PFSK-1 (cell line): ENCODE measurements at regions not wholly inside any gene's neighbourhood (a gene's known extent, or its start where the extent isn't known, plus 50 kb on each side); places are given as distances from the start of the nearest gene placed in this dataset.
A peak's percentile ranks its signal among the peaks of the same experiment; 100 is the strongest.

Experiments used
- FOXP2 ChIP-seq: optimal IDR thresholded peaks from 2 replicates; pipeline ENCODE3; 2011; ENCODE audit warnings: borderline replicate concordance, control low read depth, inconsistent platforms; ENCODE audit not compliant: insufficient read depth; ENCODE audit errors: extremely low read length, extremely low read depth
- POLR2AphosphoS5 ChIP-seq: IDR thresholded peaks from 2 replicates; pipeline ENCODE4 v1.6.1; 2012; ENCODE audit warnings: low read depth, mild to moderate bottlenecking, control low read depth, low read length, moderate library complexity
- SIN3A ChIP-seq: IDR thresholded peaks from 2 replicates; pipeline ENCODE4 v1.6.1; 2012; ENCODE audit warnings: mild to moderate bottlenecking, low read length, moderate library complexity, borderline replicate concordance; ENCODE audit not compliant: insufficient read depth
- TAF1 ChIP-seq: IDR thresholded peaks from 2 replicates; pipeline ENCODE4 v1.6.1; 2012; ENCODE audit warnings: low read length, control low read depth, borderline replicate concordance; ENCODE audit not compliant: insufficient read depth
- TF ChIP-seq, protein P1 (sequence below), 2 experiments: IDR thresholded peaks; 2 replicates each; pipeline versions ENCODE4 v1.6.1 to v1.8.0; 2011 to 2012; ENCODE audit warnings: low read depth in 2 of 2, low read length in 2 of 2, control low read depth in 1 of 2, inconsistent platforms in 1 of 2, mild to moderate bottlenecking in 1 of 2, moderate library complexity in 1 of 2; ENCODE audit not compliant: insufficient read depth in 1 of 2

DNA sequence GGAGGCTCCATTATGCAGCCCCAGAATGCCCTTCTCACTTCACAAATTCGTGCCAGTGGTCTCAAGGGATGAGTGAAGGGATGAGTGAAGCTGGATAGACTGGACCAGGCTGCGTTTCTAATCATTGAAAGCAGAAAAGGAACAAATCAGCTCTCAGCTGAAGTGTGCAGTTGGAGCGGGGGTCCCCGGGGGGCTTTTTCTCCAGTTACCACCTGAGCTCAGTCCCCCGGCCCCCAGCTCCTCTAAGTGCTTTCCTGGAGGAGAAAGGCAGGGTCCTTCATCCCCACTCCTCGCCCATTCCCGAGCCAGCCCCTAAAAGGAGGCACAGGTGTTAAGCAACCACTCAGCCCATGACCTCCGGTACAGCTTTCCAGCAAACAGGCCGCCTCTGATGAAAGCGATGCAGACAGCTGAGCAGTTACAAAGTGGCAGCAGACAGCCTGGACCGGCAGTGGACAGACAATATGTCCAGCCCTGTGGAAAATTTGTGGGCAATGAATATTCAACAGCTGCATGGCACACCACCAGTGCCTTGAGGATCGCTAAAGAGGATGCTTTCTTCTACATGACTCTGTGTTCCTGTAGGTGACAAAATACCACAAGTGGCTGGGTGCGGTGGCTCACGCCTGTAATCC is 110.7 kb upstream of the UBL3 start:
- no peak for TF ChIP-seq FOXP2
- TF ChIP-seq, protein P1, sequence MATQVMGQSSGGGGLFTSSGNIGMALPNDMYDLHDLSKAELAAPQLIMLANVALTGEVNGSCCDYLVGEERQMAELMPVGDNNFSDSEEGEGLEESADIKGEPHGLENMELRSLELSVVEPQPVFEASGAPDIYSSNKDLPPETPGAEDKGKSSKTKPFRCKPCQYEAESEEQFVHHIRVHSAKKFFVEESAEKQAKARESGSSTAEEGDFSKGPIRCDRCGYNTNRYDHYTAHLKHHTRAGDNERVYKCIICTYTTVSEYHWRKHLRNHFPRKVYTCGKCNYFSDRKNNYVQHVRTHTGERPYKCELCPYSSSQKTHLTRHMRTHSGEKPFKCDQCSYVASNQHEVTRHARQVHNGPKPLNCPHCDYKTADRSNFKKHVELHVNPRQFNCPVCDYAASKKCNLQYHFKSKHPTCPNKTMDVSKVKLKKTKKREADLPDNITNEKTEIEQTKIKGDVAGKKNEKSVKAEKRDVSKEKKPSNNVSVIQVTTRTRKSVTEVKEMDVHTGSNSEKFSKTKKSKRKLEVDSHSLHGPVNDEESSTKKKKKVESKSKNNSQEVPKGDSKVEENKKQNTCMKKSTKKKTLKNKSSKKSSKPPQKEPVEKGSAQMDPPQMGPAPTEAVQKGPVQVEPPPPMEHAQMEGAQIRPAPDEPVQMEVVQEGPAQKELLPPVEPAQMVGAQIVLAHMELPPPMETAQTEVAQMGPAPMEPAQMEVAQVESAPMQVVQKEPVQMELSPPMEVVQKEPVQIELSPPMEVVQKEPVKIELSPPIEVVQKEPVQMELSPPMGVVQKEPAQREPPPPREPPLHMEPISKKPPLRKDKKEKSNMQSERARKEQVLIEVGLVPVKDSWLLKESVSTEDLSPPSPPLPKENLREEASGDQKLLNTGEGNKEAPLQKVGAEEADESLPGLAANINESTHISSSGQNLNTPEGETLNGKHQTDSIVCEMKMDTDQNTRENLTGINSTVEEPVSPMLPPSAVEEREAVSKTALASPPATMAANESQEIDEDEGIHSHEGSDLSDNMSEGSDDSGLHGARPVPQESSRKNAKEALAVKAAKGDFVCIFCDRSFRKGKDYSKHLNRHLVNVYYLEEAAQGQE (IDR thresholded peaks at IDR 0.05; ENCODE audit: insufficient read depth in 1 of 2, low read depth in 2 of 2, low read length in 2 of 2): no peak
- TF ChIP-seq POLR2AphosphoS5: no peak
- no peak for TF ChIP-seq SIN3A
- TF ChIP-seq TAF1: no peak

- no peak for TF ChIP-seq TAF1
- TF ChIP-seq, protein P1 (IDR thresholded peaks at IDR 0.05; ENCODE audit: insufficient read depth in 1 of 2, low read depth in 2 of 2, low read length in 2 of 2): no peak
Observed at GRCh38 chr13:29959603-29960002, 109.2 kb upstream of the UBL3 start.

DNA sequence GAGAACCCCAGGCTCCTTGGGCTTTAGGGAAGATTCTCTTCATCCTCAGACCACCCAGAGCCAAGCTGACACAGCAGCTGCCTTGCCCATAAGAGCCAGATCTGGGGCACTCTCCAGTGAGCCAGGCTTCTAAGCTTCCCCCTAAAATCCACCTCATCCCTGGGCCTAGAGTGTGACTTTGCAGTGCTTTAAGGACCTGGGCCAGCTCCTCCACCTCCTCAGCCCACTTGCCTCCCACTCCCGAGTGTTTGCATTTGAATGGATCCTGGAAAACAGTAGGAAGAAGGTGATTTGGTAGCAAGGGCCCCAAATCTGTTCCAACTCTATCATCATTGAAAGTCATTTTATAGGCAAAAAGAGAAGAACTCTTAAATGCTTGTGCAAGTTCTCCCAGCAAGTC is 108.7 kb upstream of the UBL3 start:
- no peak for TF ChIP-seq SIN3A
- TF ChIP-seq, protein P1 (IDR thresholded peaks at IDR 0.05; ENCODE audit: insufficient read depth in 1 of 2, low read depth in 2 of 2, low read length in 2 of 2): peak in 1 of 2 experiments; percentile 78; a peak in 2 of 4 replicates

DNA sequence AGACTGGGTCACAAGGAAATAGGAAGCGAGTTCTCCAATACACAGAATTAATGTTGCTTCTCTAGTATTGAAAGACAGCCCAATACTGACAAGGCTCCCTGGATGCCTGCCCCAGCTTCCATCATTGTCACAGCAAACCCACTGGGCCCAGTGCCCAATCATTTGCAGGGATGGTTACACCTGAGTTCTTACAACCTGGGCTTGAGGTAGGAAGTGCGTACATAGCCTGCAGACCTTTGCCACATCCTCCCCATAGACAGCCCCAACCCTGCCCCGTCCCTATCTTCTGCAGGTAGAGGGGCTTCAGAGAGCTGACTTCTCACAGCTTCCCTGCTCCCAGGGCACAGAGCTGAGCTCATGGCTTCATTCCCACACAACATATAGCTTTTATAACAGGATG is 108.1 kb upstream of the UBL3 start:
- TF ChIP-seq TAF1: no peak
- no peak for TF ChIP-seq SIN3A
- TF ChIP-seq POLR2AphosphoS5: no peak
- no peak for TF ChIP-seq FOXP2

DNA sequence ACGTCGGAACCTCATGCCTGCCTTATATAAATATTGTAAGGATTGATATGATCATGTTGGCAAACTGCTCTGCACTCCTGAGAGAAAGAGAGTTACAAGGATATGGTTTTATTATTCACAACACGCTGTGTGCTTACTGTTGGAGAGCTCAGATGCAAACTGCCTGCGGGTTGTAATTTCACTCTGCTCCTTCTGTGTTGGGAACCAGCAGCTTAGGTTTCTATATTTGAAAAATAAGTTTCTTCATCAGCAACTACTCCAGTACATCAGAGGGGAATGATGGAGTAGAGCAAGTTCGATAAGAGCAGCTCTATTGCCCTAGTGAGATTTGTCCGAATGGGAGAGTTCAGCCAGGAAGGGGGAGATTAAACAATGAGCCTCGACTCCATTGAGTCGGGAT is 106.9 kb upstream of the UBL3 start:
- TF ChIP-seq, protein P1 (IDR thresholded peaks at IDR 0.05; ENCODE audit: insufficient read depth in 1 of 2, low read depth in 2 of 2, low read length in 2 of 2): no peak
- TF ChIP-seq TAF1 (no peak), FOXP2 (no peak), SIN3A (no peak), POLR2AphosphoS5 (no peak)
